Skin of body (tissue), 1 donor: ENCODE measurements at regions not wholly inside any gene's neighbourhood (a gene's known extent, or its start where the extent isn't known, plus 50 kb on each side); places are given as distances from the start of the nearest gene placed in this dataset.

Experiments
- DNase-seq: peaks from one replicate; lab custom pipeline; 2025; lab: John Stamatoyannopoulos, UW

GRCh38 chr5:155954701-155955445 is 372.1 kb upstream of the SGCD start:
- DNase-seq = no peak

DNA sequence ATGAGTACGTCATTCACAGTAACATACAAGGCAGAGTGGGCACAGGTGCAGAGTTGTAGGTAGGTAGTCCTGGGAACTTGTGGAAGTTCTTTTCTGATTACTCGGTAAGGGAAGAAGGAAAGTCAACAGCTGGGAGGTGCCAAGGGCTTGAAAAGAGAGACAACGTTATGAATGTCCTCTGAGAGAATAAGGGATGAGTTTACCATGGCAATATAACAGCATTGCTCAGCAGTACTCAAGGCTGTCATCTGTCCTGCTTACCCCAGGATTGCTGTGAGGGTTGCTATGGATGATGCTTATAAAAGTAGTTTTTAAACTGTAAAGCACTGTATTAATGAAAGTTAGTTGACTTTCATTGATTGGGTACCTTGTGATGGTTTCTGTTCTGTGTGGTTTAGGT is 369.1 kb upstream of the SGCD start:
- DNase-seq = no peak

GRCh38 chr5:155959082-155959481 is 367.9 kb upstream of the SGCD start:
- DNase-seq = no peak

GRCh38 chr5:155960177-155960576 is 366.8 kb upstream of the SGCD start:
- DNase-seq = no peak

DNA sequence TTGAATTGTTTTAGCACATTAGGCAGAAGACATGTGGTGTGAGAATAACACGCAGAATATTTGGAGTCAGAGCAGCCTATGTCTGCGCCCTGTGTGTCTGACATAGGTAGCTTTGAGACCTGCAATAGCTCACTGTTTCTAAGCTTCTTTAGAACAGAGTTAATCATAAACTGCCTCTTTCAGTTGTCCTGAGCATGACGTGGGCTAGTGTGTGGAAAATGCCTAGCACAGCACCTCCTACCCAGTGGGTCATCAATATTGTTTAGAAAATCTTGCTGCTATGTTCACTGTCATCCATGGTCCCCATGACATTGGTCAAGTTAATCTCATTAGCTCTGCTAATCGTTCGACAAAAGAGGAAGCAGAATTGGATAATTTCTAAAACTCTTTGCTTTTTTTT is 357.4 kb upstream of the SGCD start:
- DNase-seq = no peak

GRCh38 chr5:155974369-155974768 is 352.6 kb upstream of the SGCD start:
- no peak for DNase-seq

DNA sequence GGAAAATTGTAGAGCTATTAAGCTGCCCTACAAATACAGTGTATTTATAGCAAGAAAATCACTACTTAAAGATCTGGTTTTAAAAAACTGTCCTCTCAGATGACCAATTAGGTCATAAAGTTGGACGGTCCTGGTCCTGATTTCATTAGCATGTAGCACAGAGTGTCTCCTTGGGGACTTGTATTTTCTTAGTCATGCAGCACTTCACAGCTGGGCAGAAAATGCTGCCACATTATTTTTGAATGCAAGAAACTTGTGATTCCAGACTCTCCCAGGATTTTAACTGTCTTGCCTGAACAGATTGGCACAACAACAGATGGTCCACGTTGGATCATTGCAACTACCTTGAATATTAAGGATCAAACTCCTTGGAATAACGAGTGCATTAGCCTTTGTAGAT is 348.1 kb upstream of the SGCD start:
- DNase-seq = peak; percentile 9

DNA sequence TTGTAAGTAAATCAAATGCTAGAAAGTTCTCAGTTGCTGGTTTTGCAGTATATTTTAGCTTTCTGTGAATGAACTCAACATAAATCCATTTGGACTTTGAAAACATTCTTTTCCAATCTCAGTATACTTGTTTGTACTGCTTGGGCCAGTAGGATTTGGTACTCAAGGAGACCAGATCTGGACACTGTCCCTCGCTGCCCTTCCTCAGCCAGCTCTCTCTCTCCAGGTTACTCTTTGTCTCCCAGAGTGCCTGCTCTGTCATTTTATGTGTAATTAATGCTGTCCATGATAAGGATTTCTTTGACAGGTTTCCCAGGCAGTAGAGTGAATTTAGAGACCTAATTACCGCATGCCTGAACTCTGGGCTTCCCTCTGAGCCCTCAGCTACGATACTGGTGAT is 344.6 kb upstream of the SGCD start:
- DNase-seq = no peak

DNA sequence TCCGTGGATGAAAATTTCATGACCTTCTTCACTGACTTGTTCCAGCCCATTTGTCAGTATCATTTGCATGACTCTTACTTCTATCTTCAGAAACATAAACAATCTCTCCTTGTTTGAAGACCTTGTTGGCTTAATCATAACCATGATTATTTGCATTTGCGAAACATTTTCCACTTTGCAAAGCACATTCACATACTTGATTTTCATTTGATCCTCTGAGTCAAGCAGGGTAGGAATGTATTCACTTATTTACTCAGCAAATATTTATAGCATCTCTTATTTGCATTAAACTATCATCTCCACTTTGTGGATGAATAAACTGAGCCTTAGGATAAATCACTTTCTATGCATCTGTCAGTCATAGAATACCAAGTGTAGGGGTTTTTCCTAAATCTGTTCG is 343.0 kb upstream of the SGCD start:
- DNase-seq = no peak

GRCh38 chr5:155987265-155987810 is 339.6 kb upstream of the SGCD start:
- DNase-seq = peak; percentile 6

GRCh38 chr5:155989879-155990278 is 337.1 kb upstream of the SGCD start:
- no peak for DNase-seq

DNA sequence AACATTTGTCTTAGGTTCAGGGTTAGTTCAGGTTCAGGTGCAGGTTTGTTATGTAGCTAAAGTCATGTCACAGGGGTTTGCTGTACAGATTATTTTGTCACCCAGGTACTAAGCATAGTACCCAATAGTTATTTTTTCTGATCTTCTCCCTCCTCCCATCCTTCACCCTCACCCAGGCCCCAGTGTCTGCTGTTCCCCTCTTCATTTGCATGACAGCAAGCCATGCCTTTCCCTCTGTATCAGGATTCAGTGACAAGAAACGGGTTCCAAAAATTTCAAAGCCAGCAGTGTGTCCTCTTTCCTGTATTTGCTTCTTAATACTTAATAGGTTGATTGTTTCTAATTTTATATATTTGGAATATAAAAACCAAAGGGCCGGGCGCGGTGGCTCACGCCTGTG is 330.8 kb upstream of the SGCD start:
- no peak for DNase-seq

- DNase-seq = no peak
Observed at GRCh38 chr5:155998257-155998656, 328.7 kb upstream of the SGCD start.

- DNase-seq = no peak
Observed at GRCh38 chr5:156000115-156000514, 326.8 kb upstream of the SGCD start.

DNA sequence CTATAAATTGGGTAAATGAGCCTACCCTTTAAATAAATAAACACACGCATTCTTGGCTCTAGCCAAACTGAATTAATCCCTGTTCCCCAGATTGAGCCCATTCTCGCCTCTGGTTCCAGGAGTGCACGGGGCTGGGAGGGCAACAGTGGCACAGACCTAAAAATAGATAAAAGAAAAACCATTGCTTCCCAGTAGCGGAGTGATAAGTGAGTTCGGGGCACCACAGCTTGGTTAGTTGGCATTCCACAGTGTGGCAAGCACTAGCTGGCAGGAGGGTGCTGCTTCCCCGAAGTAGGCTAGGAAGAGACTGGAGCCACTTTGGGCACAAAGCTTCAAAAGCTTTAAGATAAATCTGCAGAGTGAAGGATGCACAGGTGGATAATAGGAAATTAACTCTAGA is 322.2 kb upstream of the SGCD start:
- DNase-seq = no peak

DNA sequence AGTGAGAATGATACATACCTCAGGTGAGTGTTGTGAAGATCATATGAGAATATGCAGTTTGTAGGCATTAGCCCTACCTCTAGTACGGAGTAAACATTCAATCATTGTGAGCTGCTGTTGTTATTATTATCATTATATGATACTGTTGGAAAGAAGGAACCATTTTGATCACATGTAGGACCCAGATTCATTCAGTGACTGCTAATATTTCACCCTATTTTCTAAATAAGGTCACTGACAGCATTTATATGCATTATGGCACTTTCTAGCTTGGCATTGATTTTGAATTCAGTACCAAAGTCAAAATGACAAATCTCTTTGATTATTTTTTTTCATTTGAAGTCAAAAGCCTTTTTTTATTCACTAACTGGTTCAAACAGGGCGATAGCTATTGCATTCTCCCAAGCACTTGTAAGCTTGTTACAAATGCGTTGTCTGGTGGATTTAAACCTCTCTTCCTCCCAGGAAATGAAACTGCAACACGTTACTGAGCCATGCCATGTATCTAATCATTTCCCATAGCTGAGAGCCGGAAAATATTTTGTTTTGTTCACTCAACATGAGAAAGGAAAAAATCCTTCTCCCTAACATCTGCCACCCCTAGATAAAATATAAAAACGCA is 320.8 kb upstream of the SGCD start:
- DNase-seq = no peak

DNA sequence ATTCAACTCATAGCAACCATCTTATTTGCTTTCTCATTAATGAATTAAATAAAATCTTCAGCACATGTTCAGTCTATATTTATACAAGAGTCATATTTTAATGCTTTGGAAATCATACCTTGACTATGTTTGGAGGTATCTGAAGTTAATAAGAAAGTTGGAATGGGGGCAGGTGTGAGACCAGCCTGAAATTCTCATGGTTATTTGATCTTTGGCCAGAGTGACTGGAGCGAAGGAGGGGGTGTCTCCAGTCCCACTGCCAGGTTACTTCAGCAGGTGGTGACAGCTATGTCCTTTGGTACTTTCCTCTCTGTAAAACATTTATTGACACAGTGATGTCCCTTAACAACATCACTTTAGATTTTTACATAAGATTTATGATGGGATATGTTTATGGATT is 318.1 kb upstream of the SGCD start:
- DNase-seq = no peak

- DNase-seq = no peak
Observed at GRCh38 chr5:156009583-156009982, 317.4 kb upstream of the SGCD start.

DNA sequence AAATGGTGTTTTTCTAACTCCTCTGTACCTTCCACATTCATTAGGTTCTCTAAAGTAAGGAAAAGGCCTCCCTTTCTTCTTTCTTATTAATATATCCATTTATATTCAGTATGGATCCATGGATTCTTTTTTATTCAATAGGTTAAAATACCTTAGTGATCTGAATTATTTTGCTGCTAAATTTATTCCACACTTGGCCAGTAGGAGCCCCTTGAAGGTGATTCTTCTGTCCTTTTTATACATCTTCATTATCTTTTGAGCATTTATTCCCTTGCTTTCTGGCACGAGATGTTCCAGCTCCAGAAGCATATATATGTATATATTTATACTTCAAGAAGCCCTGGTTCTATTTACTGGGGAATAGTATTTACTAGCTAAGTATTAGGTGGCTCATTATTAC is 311.8 kb upstream of the SGCD start:
- DNase-seq = no peak

GRCh38 chr5:156019130-156019529 is 307.8 kb upstream of the SGCD start:
- no peak for DNase-seq

- DNase-seq = peak; percentile 27
Observed at GRCh38 chr5:156019571-156020180, 307.3 kb upstream of the SGCD start.

DNA sequence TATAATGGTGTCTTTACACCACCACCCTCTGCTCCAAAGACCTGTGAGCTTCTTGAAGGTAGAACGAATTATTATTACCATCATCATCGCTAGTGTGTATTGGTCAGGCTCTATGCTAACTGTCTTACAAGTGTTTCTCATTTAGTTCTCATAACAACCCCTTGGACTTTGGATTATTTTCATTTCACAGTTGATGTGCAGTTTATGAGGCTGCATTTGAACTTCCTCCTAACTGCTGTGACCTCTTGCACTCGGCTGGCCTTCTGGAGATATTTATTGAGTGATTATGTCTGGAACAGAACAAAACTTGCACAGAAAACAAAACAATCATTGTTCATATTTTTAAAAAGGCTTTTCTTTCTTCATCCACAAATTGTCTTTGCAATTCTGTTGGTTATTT is 306.3 kb upstream of the SGCD start:
- no peak for DNase-seq

DNA sequence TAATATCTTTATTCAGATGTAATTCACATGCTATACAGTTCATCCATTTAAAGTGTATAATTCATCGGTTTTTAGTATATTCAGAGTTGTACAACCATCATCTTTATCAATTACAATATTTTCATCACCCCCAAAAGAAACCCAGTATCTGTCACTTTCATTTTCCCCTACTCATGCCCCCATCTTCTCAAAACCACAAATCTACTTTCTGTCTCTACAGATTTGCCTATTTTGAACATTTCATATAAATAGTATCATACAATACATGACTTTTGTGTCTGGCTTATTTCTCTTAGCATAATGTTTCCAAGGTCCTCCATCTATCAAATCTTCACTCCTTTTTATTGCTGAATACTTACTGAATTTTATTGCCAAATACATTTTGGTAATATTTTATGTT is 305.1 kb upstream of the SGCD start:
- DNase-seq = no peak
